ENCODE measurements at regions not wholly inside any gene's neighbourhood (a gene's known extent, or its start where the extent isn't known, plus 50 kb on each side); places are given as distances from the start of the nearest gene placed in this dataset.

DNA sequence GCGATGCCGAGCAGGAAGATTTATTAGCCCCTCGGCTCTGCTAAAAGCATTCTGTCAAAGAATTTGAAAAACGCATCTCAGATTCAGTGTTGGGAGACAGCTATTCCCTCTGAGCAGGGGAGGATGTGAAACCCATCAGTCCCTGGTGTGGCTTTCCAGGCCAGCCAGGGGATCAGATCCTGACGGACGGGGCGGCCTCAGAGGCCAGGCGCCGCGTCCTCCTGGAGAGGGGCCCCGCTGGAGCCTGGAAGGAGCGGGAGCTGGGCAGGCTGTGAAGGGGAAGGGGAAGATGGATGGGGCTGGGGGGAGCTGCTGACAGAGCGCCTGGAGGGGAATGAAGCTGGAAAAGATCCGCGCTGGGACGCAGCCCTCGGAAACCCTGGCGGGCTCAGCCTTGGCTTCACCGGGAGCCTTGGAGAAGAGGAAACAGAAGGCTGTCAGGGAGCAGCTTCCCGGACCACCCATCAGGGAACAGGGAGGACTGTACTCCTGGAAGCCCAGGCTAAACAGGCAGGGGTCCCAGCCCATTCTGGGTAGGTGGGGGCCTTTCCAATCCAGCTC, 358.0 kb downstream of the C16orf95 start:
- H3K36me3 ChIP-seq = no peaks in the 10 kb centered on the region
- H3K27me3 ChIP-seq = no peaks in the 10 kb centered on the region
- no peaks in the 10 kb centered on the region for H4K20me1 ChIP-seq
- H3K4me2 ChIP-seq = no peak overlapping the region
- peaks cover 9% of the 10 kb centered on the region for H3K4me1 ChIP-seq
- H3K27ac ChIP-seq = no peak overlapping the region
- no peaks in the 10 kb centered on the region for H3K9me3 ChIP-seq
- no peak for TF ChIP-seq Cebpa-rat (IDR thresholded peaks at IDR 0.05)
- H3K4me3 ChIP-seq = no peak overlapping the region
- no peak overlapping the region for H3K9ac ChIP-seq

DNA sequence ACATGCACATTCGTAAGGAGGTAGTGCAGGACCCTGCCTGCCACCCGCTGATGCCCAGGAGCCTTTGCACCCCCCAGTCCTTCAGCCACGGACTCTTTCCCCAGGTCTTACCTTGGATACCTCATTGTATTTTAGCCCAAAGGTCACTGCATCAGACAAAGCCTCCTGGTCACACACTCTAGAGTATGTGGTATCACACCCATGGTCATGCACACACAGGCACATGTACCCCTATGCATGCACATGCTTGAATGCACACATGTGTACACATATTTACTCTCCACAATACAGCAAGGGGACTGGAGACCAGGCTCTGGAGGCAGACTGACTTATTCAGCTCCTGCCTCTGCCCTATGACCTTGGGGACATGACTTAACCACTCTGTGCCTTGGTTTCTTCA, 357.5 kb downstream of the C16orf95 start:
- no peak overlapping the region for H3K4me2 ChIP-seq
- no peaks in the 10 kb centered on the region for H4K20me1 ChIP-seq
- TF ChIP-seq Cebpa-rat (IDR thresholded peaks at IDR 0.05) = no peak
- H3K4me3 ChIP-seq = no peak overlapping the region
- no peak overlapping the region for H3K27ac ChIP-seq
- no peak overlapping the region for H3K9ac ChIP-seq
- no peaks in the 10 kb centered on the region for H3K27me3 ChIP-seq
- H3K4me1 ChIP-seq = peaks cover 9% of the 10 kb centered on the region
- H3K9me3 ChIP-seq = no peaks in the 10 kb centered on the region
- H3K36me3 ChIP-seq = no peaks in the 10 kb centered on the region

DNA sequence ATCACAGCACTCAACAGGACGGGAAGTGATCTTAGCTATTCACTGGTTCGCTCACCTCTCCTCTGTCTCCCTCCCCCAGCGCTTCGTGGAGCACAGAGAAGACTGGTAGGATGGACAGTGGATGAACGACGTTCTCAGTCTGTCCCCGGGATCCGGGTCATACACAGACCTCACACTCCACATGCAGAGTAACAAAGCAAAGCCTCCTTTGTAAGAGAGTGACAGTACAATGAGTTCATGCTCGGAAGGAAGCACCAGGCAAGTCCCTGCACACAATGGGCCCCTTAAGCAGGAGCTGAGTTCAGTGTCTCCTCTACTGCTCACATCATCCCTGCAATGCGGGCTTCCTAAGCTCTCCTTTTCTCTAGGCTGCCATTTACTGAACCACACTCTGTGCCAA, 356.9 kb downstream of the C16orf95 start:
- peaks cover 9% of the 10 kb centered on the region for H3K4me1 ChIP-seq
- H3K4me3 ChIP-seq = no peak overlapping the region
- no peak overlapping the region for H3K4me2 ChIP-seq
- no peaks in the 10 kb centered on the region for H3K36me3 ChIP-seq
- H3K9me3 ChIP-seq = no peaks in the 10 kb centered on the region
- H3K27me3 ChIP-seq = no peaks in the 10 kb centered on the region
- H3K9ac ChIP-seq = no peak overlapping the region
- TF ChIP-seq Cebpa-rat (IDR thresholded peaks at IDR 0.05) = no peak
- no peaks in the 10 kb centered on the region for H4K20me1 ChIP-seq
- H3K27ac ChIP-seq = no peak overlapping the region

DNA sequence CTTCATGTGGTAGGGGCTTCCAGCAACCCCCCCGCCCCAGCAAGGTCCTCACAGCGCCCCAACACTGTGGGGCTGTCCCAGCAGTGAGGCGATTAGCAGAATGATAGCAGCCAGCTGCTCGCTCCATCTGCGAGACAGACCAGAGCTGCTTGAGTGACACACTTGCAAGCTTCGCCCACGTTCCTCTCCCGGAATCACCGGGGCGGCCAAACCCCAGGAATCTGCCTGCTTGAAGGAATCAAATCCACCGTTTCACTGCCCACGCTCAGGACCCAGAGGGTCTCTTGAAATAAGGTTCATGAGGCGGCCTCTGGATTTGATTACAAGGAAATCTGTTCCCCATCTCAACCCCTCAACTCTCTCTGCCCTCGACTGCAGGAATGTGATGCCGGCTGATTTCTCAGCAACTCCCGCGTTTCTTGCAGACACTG, 356.0 kb downstream of the C16orf95 start:
- H3K4me2 ChIP-seq = no peak overlapping the region

DNA sequence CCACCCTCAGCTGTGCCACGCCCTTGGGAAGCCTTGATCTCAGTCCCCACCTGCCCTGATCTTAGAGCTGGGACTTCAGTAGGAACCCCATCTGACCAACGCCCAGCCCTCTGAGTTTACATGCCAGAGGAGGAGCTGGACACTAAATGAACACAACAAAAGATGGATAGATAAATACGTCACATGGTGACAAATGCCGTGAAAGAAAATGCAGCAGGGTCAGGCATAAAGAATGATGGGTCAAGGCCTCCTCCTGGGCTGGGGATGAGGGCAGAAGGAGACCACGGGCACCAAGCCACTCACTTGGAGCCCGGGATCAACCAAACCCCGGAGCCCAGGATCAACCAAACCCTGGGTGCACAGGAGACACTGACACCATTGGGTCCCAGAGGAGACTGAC, 354.9 kb downstream of the C16orf95 start:
- no peak for TF ChIP-seq Cebpa-rat (IDR thresholded peaks at IDR 0.05)
- Histone ChIP-seq H3K9me3 (no peaks in the 10 kb centered on the region), H4K20me1 (no peaks in the 10 kb centered on the region)

More for the DNA sequence above, 356.0 kb downstream of the C16orf95 start:
- H4K20me1 ChIP-seq = no peaks in the 10 kb centered on the region
- TF ChIP-seq Cebpa-rat (IDR thresholded peaks at IDR 0.05) = no peak
- peaks cover 7% of the 10 kb centered on the region for H3K4me1 ChIP-seq
- no peak overlapping the region for H3K4me3 ChIP-seq
- no peaks in the 10 kb centered on the region for H3K36me3 ChIP-seq
- no peaks in the 10 kb centered on the region for H3K27me3 ChIP-seq
- no peak overlapping the region for H3K27ac ChIP-seq
- H3K9ac ChIP-seq = no peak overlapping the region
- H3K9me3 ChIP-seq = no peaks in the 10 kb centered on the region

DNA sequence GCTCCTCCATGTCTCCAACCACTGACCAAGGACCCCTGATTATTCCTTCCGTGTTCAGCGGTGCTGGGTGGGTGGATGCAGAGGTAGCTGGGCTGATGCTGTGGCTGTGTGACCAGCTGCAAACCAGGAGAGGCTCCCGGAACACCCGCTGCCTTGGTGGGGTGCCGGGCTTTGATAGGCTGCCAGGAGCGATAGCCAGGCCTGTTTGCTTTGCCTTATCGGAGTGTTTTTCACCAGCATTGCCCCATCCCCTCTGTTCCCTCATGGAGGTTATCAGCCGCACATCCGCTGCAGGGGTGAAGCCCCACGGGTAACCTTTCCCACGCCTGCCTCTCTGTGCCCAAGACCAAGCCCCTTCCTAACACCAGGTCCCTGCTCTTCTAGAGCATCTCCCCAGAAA, 354.3 kb downstream of the C16orf95 start:
- no peaks in the 10 kb centered on the region for H3K36me3 ChIP-seq
- H3K4me1 ChIP-seq = 0 out of 2 replicates have a peak, but pooled peaks cover 9% of the 10 kb centered on the region
- no peaks in the 10 kb centered on the region for H4K20me1 ChIP-seq
- H3K9ac ChIP-seq = no peak overlapping the region
- H3K27ac ChIP-seq = no peak overlapping the region
- H3K27me3 ChIP-seq = no peaks in the 10 kb centered on the region
- no peak overlapping the region for H3K4me3 ChIP-seq
- H3K4me2 ChIP-seq = no peak overlapping the region
- no peaks in the 10 kb centered on the region for H3K9me3 ChIP-seq
- TF ChIP-seq Cebpa-rat (IDR thresholded peaks at IDR 0.05) = no peak

More for the DNA sequence above, 354.9 kb downstream of the C16orf95 start:
- Histone ChIP-seq H3K36me3 (no peaks in the 10 kb centered on the region), H3K27ac (no peak overlapping the region), H3K4me2 (no peak overlapping the region), H3K4me1 (0 out of 2 replicates have a peak, but pooled peaks cover 9% of the 10 kb centered on the region), H3K4me3 (no peak overlapping the region), H3K9ac (no peak overlapping the region), H3K27me3 (no peaks in the 10 kb centered on the region)

DNA sequence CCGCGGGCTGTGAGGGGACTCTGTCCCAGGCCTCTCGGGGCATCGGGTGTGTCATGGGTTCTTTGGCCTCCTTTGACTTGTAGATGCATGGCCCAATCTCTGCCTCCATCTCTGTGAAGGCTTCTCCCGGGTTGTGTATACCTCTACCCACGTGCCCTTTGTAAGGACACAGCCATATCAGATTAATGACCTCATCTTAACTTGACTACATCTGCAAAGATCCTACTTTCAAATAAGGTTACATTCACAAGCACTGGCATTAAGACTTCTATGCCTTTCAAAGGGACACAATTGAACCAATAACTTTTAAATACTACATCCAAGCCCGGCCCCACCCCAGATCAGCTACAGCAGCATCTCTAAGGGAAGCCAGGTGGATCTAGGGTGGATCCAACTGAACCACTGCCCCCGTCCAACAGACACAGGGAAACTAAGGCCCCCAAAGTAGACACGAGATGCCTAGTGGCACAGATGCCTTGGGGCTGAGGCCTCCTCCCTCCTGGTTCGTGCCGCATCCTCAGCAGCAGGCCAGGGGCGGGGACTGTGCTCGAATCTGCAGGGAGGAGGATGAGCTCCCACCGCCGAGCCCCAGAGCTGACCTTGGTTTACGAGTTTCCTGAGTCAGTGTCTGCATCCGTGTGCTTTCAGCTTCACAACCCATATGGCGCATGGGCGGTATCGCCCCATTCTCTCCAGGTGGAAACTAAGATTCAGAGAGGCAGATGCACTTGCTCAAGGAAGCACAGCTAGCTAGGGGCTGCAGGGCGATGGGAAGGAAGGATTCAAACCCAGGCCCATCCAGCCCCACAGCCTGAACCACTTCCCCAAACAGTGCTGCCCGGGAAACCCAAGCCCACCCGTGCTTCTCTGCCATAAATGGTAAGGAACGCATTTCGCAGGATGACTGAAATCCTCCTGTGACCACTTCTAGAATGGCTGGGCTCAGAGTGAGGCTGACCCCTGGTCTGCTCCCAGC, 353.3 kb downstream of the C16orf95 start:
- H3K4me3 ChIP-seq = no peak overlapping the region
- H3K27ac ChIP-seq = no peak overlapping the region
- H3K9me3 ChIP-seq = no peaks in the 10 kb centered on the region
- H3K27me3 ChIP-seq = no peaks in the 10 kb centered on the region
- 0 out of 2 replicates have a peak, but pooled peaks cover 9% of the 10 kb centered on the region for H3K4me1 ChIP-seq
- no peaks in the 10 kb centered on the region for H3K36me3 ChIP-seq
- no peak overlapping the region for H3K9ac ChIP-seq
- H4K20me1 ChIP-seq = no peaks in the 10 kb centered on the region
- no peak for TF ChIP-seq Cebpa-rat (IDR thresholded peaks at IDR 0.05)
- H3K4me2 ChIP-seq = no peak overlapping the region

DNA sequence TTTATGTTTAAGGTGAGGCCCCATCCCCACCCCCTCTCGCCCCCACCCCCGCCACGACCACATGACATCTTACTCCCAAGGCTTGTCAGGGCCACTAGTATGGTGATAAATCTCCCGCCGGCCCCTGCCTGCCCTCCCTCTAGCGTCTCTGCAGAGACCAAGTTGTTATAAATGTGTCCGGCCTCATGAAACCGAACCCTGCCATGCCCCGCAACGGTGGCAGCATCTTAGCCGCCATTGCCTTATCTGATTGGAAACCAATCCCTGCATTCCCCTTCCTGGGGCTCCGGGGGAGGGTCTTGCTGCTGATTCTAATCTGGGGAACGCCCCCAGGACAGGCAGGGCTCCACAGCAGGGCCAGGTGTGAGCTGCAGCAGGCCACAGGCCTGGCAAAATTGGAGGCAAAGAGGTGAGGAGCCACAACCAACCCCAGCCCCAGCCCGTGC, 352.4 kb downstream of the C16orf95 start:
- Histone ChIP-seq H4K20me1 (no peaks in the 10 kb centered on the region), H3K27me3 (no peaks in the 10 kb centered on the region), H3K4me1 (0 out of 2 replicates have a peak, but pooled peaks cover 9% of the 10 kb centered on the region), H3K36me3 (no peaks in the 10 kb centered on the region), H3K9me3 (no peaks in the 10 kb centered on the region), H3K27ac (no peak overlapping the region), H3K4me3 (no peak overlapping the region), H3K4me2 (no peak overlapping the region), H3K9ac (no peak overlapping the region)
- no peak for TF ChIP-seq Cebpa-rat (IDR thresholded peaks at IDR 0.05)

DNA sequence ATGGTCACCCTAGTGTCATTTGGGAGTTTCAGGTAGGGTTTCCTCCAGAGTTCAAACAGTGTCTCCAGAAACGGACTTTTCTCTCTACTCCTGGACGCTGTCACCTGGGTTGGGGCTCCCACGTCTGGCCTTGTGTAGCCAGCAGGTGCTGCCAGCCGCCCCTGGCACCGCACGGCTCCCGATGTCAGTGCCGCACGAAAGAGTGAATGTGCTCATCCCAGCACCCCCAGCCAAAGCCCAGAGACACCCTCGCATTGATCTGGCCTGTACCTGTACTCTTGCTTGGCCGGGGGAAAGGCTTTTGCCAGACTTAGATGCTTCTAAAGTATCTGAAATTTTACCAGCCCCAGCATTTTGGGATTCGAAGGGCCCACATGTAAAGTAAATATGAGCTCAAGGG, 351.9 kb downstream of the C16orf95 start:
- 0 out of 2 replicates have a peak, but pooled peaks cover 9% of the 10 kb centered on the region for H3K4me1 ChIP-seq
- H3K9ac ChIP-seq = no peak overlapping the region
- H4K20me1 ChIP-seq = no peaks in the 10 kb centered on the region
- H3K36me3 ChIP-seq = no peaks in the 10 kb centered on the region
- H3K27me3 ChIP-seq = no peaks in the 10 kb centered on the region
- no peaks in the 10 kb centered on the region for H3K9me3 ChIP-seq
- no peak for TF ChIP-seq Cebpa-rat (IDR thresholded peaks at IDR 0.05)
- no peak overlapping the region for H3K4me2 ChIP-seq
- no peak overlapping the region for H3K4me3 ChIP-seq
- no peak overlapping the region for H3K27ac ChIP-seq

Data from BLaER1 (cell line).